ENCODE measurements at regions not wholly inside any gene's neighbourhood (a gene's known extent, or its start where the extent isn't known, plus 50 kb on each side); places are given as distances from the start of the nearest gene placed in this dataset.

- TF ChIP-seq POLR2A (IDR thresholded peaks at IDR 0.05): no peak
- TF ChIP-seq CTCF (IDR thresholded peaks at IDR 0.05): no peak
Measured at GRCh38 chr10:130560573-130560972, 424.4 kb downstream of the GLRX3 start.
